ENCODE measurements at regions not wholly inside any gene's neighbourhood (a gene's known extent, or its start where the extent isn't known, plus 50 kb on each side); places are given as distances from the start of the nearest gene placed in this dataset.

GRCh38 chr1:56105397-56105796 lies 474.0 kb downstream of the PLPP3 start:
- TF ChIP-seq POLR2A (IDR thresholded peaks at IDR 0.05) (no peak), CTCF (IDR thresholded peaks at IDR 0.05) (no peak)

All from lower leg skin (tissue), 3 donors.